Body of pancreas (tissue), 4 donors: ENCODE measurements at regions not wholly inside any gene's neighbourhood (a gene's known extent, or its start where the extent isn't known, plus 50 kb on each side); places are given as distances from the start of the nearest gene placed in this dataset.

Experiments
- ATAC-seq: fragments of 150-250 bp; one replicate; pipeline ENCODE4 v1.9.1; 2016
- DNase-seq, 4 donors: peaks; one replicate each; pipeline ENCODE4 v3.0.0-alpha.2; 2019
- H3K27ac ChIP-seq, 4 donors: fragments of 200-600 bp; sonication (generic); 1 replicate in 3 of 4; 2 replicates in 1 of 4; pipeline versions ENCODE4 v1.5.1 to v1.6.1; 2016 to 2019; ENCODE audit warnings: mild to moderate bottlenecking in 1 of 4, mixed read lengths in 1 of 4, moderate library complexity in 1 of 4
- H3K27me3 ChIP-seq, 2 donors: fragments of 200-600 bp; sonication (generic); one replicate each; pipeline ENCODE4 v1.6.0; 2016; ENCODE audit warnings: mild to moderate bottlenecking in 1 of 2
- H3K36me3 ChIP-seq, 2 donors: fragments of 200-600 bp; sonication (generic); replicated peaks in 1 of 2; 2 replicates each; pipeline ENCODE4 v1.5.1; 2016; ENCODE audit warnings: low read depth in 2 of 2; ENCODE audit not compliant: insufficient read depth in 1 of 2
- H3K4me1 ChIP-seq: fragments of 200-600 bp; sonication (generic); one replicate; pipeline ENCODE4 v1.6.0; 2016
- H3K4me3 ChIP-seq, 2 donors: fragments of 200-600 bp; sonication (generic); 1 replicate in 1 of 2; 2 replicates in 1 of 2; pipeline ENCODE4 v1.5.1; 2016 to 2019
- H3K9me3 ChIP-seq, 3 donors: fragments of 200-600 bp; sonication (generic); 1 replicate in 2 of 3; 2 replicates in 1 of 3; pipeline ENCODE4 v1.5.1; 2016
- POLR2A ChIP-seq, 3 donors: fragments of 450-650 bp; IDR thresholded peaks; one replicate each; pipeline ENCODE4 v1.6.1; 2016; ENCODE audit warnings: antibody characterized with exemption in 3 of 3, mild to moderate bottlenecking in 2 of 3
- WGBS, 2 donors: methylation state at CpG; one replicate each; pipeline ENCODE4 v1.1.5; 2017; 5-methylcytosine and 5-hydroxymethylcytosine counted together
- intact Hi-C: fragments of 100-400 bp; cut with DNase I; formaldehyde crosslinking; loops from one replicate; pipeline ENCODE4 v1.15.1; 2023
- TF ChIP-seq, protein P1 (sequence below), 7 experiments: fragments of 450-650 bp in 4 of 7; fragments of 200-600 bp in 3 of 7; sonication (generic) in 3 of 7; IDR thresholded peaks; one replicate each; pipeline ENCODE4 v1.5.1; 2016 to 2019; ENCODE audit warnings: antibody characterized with exemption in 7 of 7

DNA sequence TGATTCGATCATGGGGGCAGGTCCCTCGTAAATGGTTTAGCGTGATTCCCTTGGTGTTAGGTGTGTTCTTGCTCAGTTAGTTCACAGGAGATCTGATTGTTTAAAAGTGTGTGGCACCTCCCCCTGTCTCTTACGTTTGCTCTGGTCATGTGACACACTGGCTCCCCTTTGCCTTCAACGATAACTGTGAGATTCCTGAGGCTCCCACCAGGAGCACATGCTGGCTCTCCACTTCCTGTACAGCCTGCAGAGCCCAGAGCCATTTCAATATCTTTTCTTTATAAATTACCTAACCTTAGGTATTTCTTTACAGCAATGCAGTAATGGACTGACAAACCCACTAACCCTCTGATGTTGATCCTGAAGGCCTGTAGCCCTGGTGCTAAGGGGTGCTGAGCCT lies 141.9 kb downstream of the FCRL5 start:
- TF ChIP-seq, protein P1, sequence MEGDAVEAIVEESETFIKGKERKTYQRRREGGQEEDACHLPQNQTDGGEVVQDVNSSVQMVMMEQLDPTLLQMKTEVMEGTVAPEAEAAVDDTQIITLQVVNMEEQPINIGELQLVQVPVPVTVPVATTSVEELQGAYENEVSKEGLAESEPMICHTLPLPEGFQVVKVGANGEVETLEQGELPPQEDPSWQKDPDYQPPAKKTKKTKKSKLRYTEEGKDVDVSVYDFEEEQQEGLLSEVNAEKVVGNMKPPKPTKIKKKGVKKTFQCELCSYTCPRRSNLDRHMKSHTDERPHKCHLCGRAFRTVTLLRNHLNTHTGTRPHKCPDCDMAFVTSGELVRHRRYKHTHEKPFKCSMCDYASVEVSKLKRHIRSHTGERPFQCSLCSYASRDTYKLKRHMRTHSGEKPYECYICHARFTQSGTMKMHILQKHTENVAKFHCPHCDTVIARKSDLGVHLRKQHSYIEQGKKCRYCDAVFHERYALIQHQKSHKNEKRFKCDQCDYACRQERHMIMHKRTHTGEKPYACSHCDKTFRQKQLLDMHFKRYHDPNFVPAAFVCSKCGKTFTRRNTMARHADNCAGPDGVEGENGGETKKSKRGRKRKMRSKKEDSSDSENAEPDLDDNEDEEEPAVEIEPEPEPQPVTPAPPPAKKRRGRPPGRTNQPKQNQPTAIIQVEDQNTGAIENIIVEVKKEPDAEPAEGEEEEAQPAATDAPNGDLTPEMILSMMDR (IDR thresholded peaks at IDR 0.05), result no peak
- no peak for TF ChIP-seq POLR2A (IDR thresholded peaks at IDR 0.05)
- no peak for DNase-seq
- no peaks in the 10 kb centered on the region for H3K36me3 ChIP-seq
- H3K4me1 ChIP-seq, result no peaks in the 10 kb centered on the region
- H3K4me3 ChIP-seq, result no peak overlapping the region
- H3K27ac ChIP-seq, result no peak overlapping the region
- H3K9me3 ChIP-seq, result no peaks in the 10 kb centered on the region
- no peak for ATAC-seq
- intact Hi-C loops, result no loop called here
- WGBS, 2 donors, result 60 to 76% methylated on average over 5 of the region's 5 CpGs
- H3K27me3 ChIP-seq, result no peaks in the 10 kb centered on the region

DNA sequence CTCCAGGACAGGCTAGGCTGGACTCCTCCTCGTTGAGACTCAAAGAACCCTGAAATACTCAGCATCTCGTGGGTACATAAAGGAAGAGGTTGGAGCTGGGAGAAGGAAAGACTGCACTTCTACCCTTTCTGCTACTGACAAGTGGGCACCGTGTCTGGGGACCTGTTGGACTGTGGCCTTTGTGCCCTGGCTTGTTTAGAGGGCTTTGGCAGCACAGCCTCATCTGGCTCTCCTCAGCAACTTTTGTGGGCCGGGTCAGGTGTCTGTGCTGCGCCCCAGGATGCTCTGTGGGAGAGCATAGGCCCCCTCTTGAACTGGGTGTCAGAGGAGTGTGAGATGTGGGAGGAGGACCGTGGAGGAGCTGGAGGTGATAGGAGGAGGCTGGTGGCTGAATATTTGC lies 142.4 kb downstream of the FCRL5 start:
- Histone ChIP-seq H3K27me3 (no peaks in the 10 kb centered on the region), H3K27ac (no peak overlapping the region), H3K9me3 (no peaks in the 10 kb centered on the region), H3K36me3 (no peaks in the 10 kb centered on the region), H3K4me3 (no peak overlapping the region), H3K4me1 (no peaks in the 10 kb centered on the region)
- 71 to 79% methylated on average over 6 of the region's 6 CpGs for WGBS, 2 donors
- no peak for ATAC-seq
- no peak for DNase-seq
- intact Hi-C loops, result no loop called here
- TF ChIP-seq POLR2A (IDR thresholded peaks at IDR 0.05), result no peak
- TF ChIP-seq, protein P1 (IDR thresholded peaks at IDR 0.05), result no peak

DNA sequence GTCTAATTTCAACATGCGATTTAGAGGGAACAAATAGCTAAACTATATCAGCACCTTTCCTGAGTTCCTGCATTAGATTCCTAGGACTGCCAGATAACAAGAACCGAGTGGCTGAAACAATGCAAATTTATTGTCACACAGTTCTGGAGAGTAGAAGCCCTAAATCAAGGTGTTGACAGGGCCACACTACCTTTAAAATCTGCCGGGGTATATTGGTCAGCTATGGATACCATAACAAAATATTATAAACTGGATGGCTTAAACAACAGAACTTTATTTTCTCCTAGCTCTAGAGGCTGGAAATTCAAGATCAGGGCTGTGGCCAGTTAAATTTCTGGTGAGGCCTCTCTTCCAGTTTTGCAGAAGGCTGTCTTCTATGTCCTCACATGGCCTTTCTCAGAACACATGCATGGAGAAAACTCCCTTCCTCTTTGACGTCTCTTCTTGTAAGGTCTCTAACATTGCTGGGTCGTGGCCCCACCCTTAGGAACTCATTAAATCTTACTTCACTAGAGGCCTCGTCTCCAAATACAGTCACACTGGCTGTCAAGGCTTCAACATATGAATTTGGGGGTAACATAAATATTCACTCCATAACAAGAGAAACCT lies 144.3 kb downstream of the FCRL5 start:
- 37 to 46% methylated on average over 6 of the region's 6 CpGs for WGBS, 2 donors
- DNase-seq (no peak), ATAC-seq (no peak)
- TF ChIP-seq POLR2A (IDR thresholded peaks at IDR 0.05), result no peak
- TF ChIP-seq, protein P1 (IDR thresholded peaks at IDR 0.05), result no peak
- intact Hi-C loops, result no loop called here
- H3K36me3 ChIP-seq, result no peaks in the 10 kb centered on the region
- no peaks in the 10 kb centered on the region for H3K27me3 ChIP-seq
- H3K27ac ChIP-seq, result no peak overlapping the region
- H3K4me1 ChIP-seq, result no peaks in the 10 kb centered on the region
- no peak overlapping the region for H3K4me3 ChIP-seq
- H3K9me3 ChIP-seq, result no peaks in the 10 kb centered on the region

DNA sequence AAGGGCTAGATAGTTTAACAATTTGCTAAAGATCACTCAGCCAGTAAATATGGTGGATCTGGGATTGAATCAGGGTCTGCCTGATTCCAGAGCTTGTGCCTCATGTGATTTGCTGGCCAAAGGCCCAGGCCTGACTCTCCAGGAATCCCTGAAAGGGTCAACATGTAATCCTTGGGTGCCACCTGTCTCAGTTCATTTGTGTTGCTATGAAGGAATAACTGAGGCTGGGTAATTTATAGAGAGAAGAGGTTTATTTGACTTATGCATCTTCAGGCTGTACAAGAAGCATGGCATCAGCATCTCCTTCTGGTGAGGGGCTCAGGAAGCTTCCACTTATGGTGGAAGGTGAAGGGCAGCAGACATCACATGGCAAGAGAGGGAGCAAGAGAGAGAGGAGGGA lies 144.9 kb downstream of the FCRL5 start:
- DNase-seq (no peak), ATAC-seq (no peak)
- intact Hi-C loops, result no loop called here
- no peak for TF ChIP-seq POLR2A (IDR thresholded peaks at IDR 0.05)
- TF ChIP-seq, protein P1 (IDR thresholded peaks at IDR 0.05), result no peak
- Histone ChIP-seq H3K36me3 (no peaks in the 10 kb centered on the region), H3K9me3 (no peaks in the 10 kb centered on the region), H3K4me1 (no peaks in the 10 kb centered on the region), H3K27me3 (no peaks in the 10 kb centered on the region), H3K4me3 (no peak overlapping the region), H3K27ac (no peak overlapping the region)

DNA sequence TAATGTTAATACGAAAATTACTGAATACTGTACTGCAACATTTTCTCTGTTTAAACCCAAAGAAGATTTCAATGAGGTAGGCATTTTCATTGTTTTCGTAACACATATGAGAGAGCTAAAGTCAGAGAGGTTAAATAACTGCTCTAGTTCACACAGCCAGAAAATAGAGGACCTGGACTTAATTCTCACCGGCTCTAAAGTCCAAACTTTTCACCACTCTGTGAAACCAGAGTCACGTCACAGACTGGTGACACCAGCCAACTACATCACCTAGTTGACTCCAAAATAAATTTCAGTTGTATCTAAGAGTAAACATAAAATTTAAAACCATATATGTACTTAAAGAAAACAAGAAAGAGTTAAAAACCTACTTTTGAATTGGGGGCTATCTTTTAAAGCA lies 146.7 kb downstream of the FCRL5 start:
- TF ChIP-seq, protein P1 (IDR thresholded peaks at IDR 0.05), result no peak
- TF ChIP-seq POLR2A (IDR thresholded peaks at IDR 0.05), result no peak
- no peak for DNase-seq
- 87 to 92% methylated on average over 4 of the region's 4 CpGs for WGBS, 2 donors
- Histone ChIP-seq H3K36me3 (no peaks in the 10 kb centered on the region), H3K27me3 (no peaks in the 10 kb centered on the region), H3K4me1 (no peaks in the 10 kb centered on the region), H3K9me3 (no peaks in the 10 kb centered on the region), H3K4me3 (no peak overlapping the region), H3K27ac (no peak overlapping the region)
- intact Hi-C loops, result no loop called here
- no peak for ATAC-seq
